Anterior cingulate cortex (tissue), 58 donors: ENCODE measurements at regions not wholly inside any gene's neighbourhood (a gene's known extent, or its start where the extent isn't known, plus 50 kb on each side); places are given as distances from the start of the nearest gene placed in this dataset.

Experiments
- DNase-seq, 58 donors: peaks; one replicate each; lab custom pipeline; 2025; lab: John Stamatoyannopoulos, UW

GRCh38 chr16:79823639-79824038 lies 223.1 kb upstream of the MAF start:
- no peak for DNase-seq

GRCh38 chr16:79821911-79822310 lies 221.4 kb upstream of the MAF start:
- DNase-seq, result no peak

- no peak for DNase-seq
These were observed 215.6 kb upstream of the MAF start for GRCh38 chr16:79816081-79816497.

- DNase-seq, result no peak
These were observed 214.5 kb upstream of the MAF start for GRCh38 chr16:79815049-79815448.

GRCh38 chr16:79814124-79814523 lies 213.6 kb upstream of the MAF start:
- DNase-seq, result no peak

GRCh38 chr16:79811541-79811940 lies 211.0 kb upstream of the MAF start:
- DNase-seq, result no peak

- no peak for DNase-seq
These were observed 210.1 kb upstream of the MAF start for GRCh38 chr16:79810449-79811189.

GRCh38 chr16:79809376-79809775 lies 208.8 kb upstream of the MAF start:
- no peak for DNase-seq

GRCh38 chr16:79808731-79809130 lies 208.2 kb upstream of the MAF start:
- DNase-seq, result no peak

- DNase-seq, result no peak
These were observed 206.2 kb upstream of the MAF start for GRCh38 chr16:79806757-79807156.

- peak in 2 of 58 donors; percentile 1 to 13 for DNase-seq
These were observed 205.1 kb upstream of the MAF start for GRCh38 chr16:79805621-79806020.

- DNase-seq, result no peak
These were observed 201.1 kb upstream of the MAF start for GRCh38 chr16:79801646-79802045.

- no peak for DNase-seq
These were observed 199.6 kb upstream of the MAF start for GRCh38 chr16:79800016-79800608.

- DNase-seq, result peak in 3 of 58 donors; percentile 1 to 6 (median 1)
These were observed 198.0 kb upstream of the MAF start for GRCh38 chr16:79798416-79799053.

GRCh38 chr16:79797486-79797885 lies 196.9 kb upstream of the MAF start:
- no peak for DNase-seq

GRCh38 chr16:79795556-79795955 lies 195.0 kb upstream of the MAF start:
- no peak for DNase-seq

GRCh38 chr16:79794941-79795340 lies 194.4 kb upstream of the MAF start:
- peak in 1 of 58 donors; percentile 15 for DNase-seq

GRCh38 chr16:79792664-79793351 lies 192.3 kb upstream of the MAF start:
- no peak for DNase-seq

GRCh38 chr16:79792076-79792475 lies 191.5 kb upstream of the MAF start:
- no peak for DNase-seq

GRCh38 chr16:79790854-79791253 lies 190.3 kb upstream of the MAF start:
- DNase-seq, result no peak

GRCh38 chr16:79788949-79789348 lies 188.4 kb upstream of the MAF start:
- no peak for DNase-seq
